Coronary artery (tissue), 2 donors: ENCODE measurements at regions not wholly inside any gene's neighbourhood (a gene's known extent, or its start where the extent isn't known, plus 50 kb on each side); places are given as distances from the start of the nearest gene placed in this dataset.

Source experiments
- DNase-seq: peaks from one replicate; pipeline ENCODE4 v3.0.0-alpha.2; 2017; ENCODE audit warnings: low spot score
- H3K27ac ChIP-seq, 2 donors: fragments of 200-600 bp; sonication (generic); one replicate each; pipeline ENCODE4 v1.5.1; 2016 to 2019
- H3K4me3 ChIP-seq: fragments of 200-600 bp; sonication (generic); 2 replicates; pipeline ENCODE4 v1.5.1; 2016; ENCODE audit warnings: mild to moderate bottlenecking, moderate library complexity
- CTCF ChIP-seq: fragments of 200-600 bp; sonication (generic); IDR thresholded peaks from one replicate; pipeline ENCODE4 v1.5.1; 2019; ENCODE audit warnings: antibody characterized with exemption

GRCh38 chr14:44833376-44834060 is 128.2 kb downstream of the KLHL28 start:
- no peak for DNase-seq
- Histone ChIP-seq H3K4me3 (no peak overlapping the region), H3K27ac (no peak overlapping the region)
- no peak for TF ChIP-seq CTCF

GRCh38 chr14:44830371-44830770 is 131.4 kb downstream of the KLHL28 start:
- no peak overlapping the region for H3K4me3 ChIP-seq
- no peak for DNase-seq
- TF ChIP-seq CTCF = no peak
- H3K27ac ChIP-seq = no peak overlapping the region

GRCh38 chr14:44829021-44829420 is 132.7 kb downstream of the KLHL28 start:
- Histone ChIP-seq H3K27ac (no peak overlapping the region), H3K4me3 (no peak overlapping the region)
- DNase-seq = no peak
- no peak for TF ChIP-seq CTCF

DNA sequence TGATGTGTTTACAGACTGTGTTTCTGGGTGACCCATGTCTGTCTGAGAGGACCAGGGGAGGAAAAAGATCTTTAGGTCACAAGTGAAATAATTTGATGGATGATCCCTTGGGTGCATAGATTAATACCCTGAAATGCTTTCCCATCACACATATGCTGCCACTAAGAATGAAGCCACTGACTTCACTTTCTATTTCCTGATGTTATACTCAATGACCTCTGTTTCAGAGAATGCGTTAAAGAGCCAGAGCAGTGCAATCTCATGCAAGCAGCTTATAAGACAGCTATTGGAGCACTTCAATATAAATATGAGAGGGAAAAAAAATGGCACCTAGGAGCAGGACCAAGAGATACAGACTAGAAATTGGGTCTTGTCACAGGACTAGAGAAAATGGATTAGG is 133.7 kb downstream of the KLHL28 start:
- DNase-seq = no peak
- Histone ChIP-seq H3K27ac (no peak overlapping the region), H3K4me3 (no peak overlapping the region)
- TF ChIP-seq CTCF = no peak

GRCh38 chr14:44820230-44820964 is 141.3 kb downstream of the KLHL28 start:
- DNase-seq = no peak
- no peak overlapping the region for H3K27ac ChIP-seq
- H3K4me3 ChIP-seq = no peak overlapping the region
- TF ChIP-seq CTCF = no peak

DNA sequence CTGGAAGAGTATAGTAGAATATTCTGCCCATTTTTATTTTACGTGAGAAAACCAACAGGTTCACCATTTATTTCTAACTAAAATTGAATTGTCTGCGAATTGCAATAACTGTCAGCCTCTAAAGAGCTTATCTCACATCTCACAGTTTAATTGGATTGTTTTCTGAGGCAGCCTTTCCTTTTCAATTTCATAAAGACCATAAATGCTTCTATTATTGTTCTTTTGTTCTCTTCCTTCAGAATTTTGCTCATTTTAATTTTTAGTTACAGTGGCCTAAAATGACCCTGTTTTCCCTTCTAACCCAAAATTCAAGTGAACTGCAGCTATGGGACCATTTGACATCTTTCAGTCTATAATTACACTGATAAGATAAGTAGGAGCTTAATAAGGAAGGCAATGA is 147.6 kb downstream of the KLHL28 start:
- no peak for TF ChIP-seq CTCF
- no peak overlapping the region for H3K27ac ChIP-seq
- no peak for DNase-seq
- H3K4me3 ChIP-seq = no peak overlapping the region

DNA sequence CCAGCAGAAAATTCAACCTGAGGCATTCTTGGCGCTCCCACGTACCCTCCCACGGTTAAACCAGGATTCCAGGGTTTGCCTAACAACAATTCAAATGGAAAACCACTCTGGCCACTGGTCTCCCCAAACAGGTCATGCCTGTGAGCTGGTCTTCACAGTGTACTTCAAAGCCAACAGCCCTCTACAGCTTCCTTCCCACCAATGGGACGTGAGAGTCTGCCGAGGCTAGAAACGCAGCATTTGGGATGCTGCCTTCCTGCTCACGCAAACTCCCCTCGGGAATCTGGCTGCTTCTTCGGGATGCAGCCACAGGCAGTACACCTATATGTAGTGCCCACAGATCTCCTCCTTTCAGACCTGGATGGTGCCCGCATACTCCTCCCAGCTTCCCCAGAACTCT is 149.1 kb downstream of the KLHL28 start:
- no peak overlapping the region for H3K27ac ChIP-seq
- no peak for TF ChIP-seq CTCF
- H3K4me3 ChIP-seq = no peak overlapping the region
- DNase-seq = no peak
